Embryonic facial prominence (tissue), 1 donor: ENCODE measurements at regions not wholly inside any gene's neighbourhood (a gene's known extent, or its start where the extent isn't known, plus 50 kb on each side); places are given as distances from the start of the nearest gene placed in this dataset.

Experiments used
- DNase-seq: peaks from one replicate; pipeline ENCODE4 v3.0.0-alpha.2; 2016; ENCODE audit errors: extremely low spot score

DNA sequence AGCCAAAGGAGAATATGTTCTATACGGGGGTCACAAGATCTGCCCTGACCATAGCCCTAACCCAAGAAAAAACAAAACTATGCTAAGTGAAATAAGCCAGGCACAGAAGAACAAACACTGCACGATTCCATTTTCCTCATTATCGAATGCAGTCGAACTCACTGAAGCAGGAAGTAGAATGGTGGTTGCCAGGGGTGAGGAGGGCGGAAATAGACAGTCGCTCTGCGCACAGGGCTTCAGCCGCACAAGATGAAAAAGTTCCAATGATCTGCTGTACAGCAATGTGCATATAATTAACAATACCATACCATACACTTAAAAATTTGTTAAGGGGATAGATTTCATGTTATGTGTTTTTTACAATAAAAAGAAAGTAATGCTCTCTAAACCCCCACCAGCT is 257.7 kb downstream of the TXNL1 start:
- no peak for DNase-seq

DNA sequence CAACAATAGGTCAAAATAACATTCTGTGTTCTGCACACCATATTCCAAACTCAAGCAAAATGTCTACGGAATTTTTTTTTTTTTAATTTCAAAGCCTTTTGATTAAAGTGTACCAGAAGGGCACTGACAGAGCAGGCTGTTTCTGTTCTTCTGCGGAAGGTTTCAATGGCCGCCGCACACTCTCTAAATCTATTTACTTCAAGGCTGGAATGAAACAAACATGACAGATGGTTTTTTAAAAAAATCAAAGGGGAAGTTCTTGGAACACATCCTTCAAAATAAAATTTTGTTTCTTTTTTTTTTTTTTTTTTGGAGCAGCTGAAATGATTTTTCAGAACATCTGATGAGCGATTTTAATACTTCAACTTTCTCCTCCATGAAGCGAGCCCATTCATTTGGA is 259.1 kb downstream of the TXNL1 start:
- DNase-seq: no peak

DNA sequence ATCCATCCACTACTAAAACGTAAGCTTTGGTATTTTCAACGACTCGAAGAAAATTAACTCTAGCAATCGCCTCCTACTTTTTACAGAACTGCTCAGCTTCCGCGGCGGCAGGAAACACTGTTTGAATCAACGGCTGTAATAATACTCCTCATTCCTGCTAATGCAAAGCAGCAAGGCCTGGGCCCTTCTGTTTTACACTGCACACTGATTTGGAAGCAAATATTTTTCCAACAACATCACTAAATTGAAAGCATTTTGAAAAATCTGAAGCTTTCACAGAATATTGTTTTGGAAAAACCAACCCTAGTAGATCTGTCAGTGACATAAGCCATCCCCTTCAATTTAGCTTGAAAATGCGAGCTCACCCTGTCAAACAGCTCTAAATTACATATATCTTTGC is 261.2 kb downstream of the TXNL1 start:
- no peak for DNase-seq

DNA sequence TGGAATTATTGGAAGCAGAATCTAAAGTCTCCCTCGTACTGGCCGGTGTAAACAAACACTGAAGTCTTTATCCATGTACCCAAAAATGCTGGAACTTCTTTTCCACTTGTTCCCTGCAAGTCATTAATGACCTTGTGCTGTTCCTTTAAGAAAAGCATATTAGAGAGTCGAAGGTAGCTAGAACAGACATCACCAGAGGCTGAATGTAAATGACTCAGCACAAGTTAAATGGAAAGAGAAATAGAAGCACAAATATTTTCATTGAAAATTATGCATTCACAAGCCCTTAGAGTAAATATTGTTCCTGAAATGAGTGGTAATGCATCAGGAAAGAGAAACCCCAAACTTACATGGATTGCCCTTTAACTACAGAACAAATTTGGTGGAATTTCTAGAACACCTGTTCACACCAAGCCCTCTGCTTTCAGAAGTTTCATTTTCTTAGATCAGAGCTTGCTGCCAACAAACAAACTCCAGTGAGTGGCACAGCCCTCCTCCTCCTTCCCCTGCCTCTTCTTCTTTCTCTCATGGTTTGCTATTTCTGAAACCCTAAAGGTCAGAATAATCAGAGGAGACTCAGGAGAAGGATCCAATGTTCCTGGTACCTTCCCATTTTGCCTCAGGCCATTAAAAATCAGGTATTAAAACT is 264.3 kb downstream of the TXNL1 start:
- no peak for DNase-seq

DNA sequence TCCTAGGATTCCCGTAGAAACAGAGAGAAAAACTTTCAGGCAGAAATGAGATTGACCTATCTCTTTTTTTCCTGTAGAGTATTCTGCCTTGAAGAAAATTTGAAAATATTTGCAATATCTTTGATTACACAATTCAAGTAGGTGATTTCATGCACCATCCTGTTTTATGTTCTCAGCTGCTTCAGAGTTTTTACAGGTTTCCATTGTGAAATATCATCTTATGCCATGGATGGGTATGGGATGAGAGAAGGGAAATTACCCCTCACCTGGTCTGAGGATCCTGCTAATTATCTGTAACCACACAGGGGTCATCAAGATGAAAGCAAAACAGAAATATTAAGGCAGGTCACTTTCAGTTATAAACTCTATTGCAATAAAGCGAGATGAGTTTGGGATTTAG is 264.8 kb downstream of the TXNL1 start:
- no peak for DNase-seq

DNA sequence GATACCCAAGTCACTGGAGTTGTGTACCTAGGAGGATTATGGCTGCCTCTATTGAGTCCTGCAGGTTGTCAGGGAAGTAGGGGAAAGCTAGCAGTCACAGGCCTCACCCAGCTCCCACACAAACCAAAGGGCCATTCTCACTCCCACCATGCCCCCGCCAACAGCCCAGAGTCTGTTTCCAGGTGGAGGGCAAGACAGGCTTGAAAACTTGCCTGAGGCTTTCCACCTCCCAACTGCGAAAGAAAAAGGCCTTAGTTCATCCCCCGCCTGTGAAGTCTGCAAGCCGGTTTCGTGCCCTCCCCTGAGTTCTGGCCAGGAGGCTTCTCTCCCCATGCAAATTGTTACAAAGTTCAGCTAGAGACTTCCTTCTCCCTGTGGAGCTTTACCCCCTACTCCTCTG is 270.3 kb downstream of the TXNL1 start:
- DNase-seq: no peak

DNA sequence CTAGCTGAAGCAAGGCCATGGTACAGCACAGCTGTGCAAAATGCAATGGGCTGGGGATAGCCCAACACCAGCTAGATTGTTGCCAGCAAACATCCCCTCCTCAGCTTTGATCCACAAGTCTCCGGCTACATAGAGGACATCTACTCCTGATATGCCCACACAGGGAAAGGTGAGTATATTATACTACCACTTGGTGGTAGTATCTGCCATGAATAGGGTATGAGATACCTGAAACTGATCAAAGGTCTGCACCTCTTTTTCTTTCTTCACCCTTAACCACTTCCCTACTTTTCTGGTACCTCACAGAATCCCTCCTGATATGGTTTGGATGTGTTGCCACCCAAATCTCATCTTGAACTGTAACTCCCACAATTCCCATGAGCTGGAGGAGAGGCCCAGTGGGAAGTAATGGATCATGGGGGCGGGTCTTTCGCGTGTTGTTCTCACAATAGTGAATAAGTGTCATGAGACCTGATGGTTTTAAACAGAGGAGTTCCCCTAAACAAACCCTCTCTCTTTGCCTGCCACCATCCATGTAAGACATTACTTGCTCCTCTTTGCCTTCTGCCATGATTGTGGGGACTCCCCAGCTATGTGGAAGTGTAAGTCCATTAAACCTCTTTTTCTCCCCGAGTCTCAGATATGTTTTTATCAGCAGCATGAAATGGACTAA is 279.6 kb downstream of the TXNL1 start:
- no peak for DNase-seq

DNA sequence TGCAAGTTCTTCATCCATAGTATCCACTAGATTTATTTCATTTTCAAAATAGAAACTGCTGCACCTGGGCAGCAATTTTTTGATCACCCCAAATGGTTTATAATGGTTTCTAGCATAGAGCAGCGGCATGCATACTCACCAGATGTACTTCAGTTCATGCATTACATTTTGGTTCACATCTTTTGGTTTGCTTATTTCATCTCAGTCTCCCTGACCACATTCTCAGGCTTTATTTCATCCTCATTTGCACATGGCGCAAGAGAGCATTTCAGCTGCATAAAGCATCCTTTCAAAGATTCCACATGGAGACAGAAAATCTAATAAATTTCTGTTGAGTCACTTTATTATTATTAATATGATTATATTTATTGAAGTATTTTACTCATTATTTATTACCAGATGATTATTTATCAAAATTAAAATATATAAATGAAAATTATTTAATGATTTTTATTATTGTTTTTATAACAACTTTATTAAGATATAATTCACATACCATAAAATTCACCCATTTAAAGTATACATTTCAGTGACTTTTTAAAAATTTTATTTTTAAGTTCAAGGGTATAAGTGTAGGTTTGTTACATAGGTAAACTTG is 284.6 kb downstream of the TXNL1 start:
- DNase-seq: no peak

DNA sequence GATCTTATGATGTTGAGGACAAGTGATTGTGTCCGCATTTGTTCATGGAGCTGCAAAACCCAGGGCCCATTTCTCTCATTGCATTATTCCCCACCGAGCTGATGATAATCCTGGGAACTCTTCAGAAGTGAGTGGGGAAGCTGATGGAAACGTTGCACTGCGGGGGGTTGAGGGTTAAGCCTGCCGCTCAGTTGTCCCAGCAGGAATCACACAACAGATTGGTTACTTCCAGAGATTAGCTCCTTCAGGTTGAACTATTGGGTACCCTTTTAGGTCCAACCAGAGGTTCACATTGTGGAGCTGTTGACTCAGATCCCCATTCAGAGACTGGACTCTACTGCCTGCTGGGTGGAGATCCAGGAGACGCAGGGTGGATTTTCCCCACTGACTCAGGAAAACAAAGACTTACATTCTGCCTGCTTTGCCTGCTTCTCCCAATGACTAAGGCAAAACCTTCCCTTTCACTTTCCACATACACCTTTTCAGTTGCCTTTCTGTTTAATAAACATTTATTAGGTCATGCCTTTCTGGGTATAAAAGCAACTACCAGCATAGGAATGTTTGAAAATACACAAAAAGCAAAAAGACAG is 286.4 kb downstream of the TXNL1 start:
- no peak for DNase-seq

DNA sequence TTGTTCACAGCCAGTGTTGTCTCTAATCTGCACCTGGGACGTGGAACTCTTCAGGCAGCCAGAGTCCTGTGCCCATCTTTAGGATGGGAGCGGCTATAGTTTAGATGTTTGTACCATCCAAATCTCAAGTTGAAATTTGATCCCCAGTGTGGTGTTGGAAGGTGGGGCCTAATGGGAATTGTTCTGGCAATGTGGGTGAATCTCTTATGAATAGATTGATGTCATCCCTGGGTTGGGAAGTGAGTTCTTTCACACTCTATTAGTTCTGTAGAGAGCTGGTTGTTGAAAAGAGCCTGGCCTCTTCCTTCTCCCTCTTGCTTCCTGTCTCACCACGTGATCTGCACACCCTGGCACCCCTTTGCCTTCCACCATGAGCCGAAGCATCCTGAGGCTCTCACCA is 300.9 kb downstream of the TXNL1 start:
- no peak for DNase-seq

DNA sequence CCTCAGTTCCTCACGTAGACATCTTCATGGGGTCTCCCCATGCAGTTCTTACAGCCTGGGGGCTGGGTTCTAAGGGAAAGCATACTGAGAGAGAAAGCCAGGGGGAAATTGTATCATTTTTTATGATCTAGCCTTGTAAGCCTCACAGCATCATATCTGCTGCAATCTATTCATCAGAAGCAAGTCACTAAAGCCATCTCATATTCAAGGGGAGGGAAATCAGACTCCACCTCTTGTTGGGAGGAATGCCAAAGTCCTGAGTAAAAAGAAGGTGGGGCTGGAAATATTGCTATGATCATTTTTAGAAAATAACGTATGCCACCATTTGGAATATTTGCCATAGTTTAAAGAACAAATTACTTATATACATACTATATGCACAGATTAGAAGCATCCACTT is 304.6 kb downstream of the TXNL1 start:
- no peak for DNase-seq

DNA sequence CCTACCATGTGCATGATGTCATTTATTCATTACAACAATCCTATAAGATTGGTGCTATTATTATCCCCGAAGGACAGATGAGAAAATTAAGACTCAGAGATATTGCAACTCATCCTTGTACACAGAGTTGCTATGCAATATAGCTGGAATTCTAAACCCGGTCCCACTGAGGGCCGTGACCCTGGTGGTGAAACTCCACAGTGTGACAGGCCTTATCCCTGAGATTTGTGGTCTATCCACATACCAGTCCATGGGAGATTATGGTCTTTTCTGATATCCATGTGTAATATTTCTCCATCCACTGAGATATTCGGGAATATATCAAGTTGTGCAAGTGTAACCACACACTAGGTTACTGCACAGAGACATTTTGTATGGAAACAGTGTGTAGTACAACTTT is 305.2 kb downstream of the TXNL1 start:
- DNase-seq: no peak

DNA sequence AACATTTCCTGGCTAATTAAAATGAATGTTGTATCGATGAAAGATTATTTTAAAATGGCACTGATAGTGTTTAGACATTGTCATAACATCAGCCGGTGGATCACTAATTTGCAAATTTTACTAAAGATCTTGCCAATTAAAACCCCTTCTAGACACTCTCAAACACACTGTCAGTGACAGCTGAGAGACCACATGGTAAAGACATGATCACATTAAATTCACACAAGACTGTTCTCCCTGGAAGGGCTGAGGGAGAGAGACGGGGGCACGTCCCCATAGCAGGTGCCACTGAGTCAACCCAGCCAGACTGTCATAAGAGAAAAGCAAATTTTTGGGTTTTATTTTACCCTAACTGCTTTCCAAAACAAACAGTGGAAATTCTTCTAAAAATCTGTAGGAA is 306.0 kb downstream of the TXNL1 start:
- DNase-seq: no peak

DNA sequence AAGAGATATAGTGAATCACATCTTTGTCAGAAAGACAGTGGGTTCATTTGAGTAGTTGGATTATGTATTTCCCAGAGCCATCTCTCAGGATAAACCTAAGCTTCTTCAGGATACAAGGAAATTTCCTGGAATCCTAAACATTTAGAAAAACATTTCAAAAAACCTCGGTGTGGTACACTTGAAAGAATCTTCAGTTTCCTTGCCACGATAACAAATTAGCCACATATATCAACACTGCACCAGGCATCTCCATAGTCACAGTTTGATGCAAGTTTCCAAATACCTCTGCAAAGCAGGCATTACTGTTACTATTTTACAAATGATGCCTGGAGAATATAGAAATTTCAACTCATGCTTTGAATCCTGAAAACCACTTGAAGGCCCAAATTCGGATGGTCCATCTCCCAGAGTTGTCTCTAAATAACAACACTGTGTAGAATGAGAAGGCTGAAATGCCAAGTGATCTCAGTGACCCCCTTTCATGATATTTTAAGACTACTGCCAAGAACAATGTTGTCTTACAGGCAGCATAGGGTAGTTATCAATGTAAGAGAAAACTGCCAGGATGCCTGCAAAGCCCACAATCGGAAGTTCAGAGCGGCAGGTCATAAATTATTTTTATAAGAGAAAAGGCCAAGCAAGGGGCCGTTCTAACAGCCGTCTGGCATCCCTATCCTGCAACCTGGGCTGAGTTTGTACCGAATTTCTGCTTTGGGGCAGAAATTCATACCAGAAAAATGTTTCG is 307.9 kb downstream of the TXNL1 start:
- DNase-seq: no peak

DNA sequence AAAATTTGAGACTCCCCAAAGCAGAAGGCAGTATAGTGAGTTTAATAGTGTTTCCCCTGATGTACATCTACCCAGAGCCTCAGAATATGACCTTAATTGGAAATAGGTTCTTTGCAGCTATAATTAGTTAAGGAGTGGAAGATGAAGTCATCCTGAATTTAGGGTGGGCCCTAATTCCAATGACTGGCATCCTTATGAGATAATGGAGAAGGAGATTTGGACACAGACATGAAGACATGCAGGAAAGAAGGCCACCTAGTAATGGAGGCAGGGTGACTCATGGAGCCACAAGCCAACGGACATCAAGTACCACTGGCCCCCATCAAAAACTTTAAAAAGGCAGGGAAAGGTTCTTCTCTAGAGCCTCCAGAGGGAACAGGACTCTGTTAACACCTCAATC is 308.9 kb downstream of the TXNL1 start:
- DNase-seq: no peak

DNA sequence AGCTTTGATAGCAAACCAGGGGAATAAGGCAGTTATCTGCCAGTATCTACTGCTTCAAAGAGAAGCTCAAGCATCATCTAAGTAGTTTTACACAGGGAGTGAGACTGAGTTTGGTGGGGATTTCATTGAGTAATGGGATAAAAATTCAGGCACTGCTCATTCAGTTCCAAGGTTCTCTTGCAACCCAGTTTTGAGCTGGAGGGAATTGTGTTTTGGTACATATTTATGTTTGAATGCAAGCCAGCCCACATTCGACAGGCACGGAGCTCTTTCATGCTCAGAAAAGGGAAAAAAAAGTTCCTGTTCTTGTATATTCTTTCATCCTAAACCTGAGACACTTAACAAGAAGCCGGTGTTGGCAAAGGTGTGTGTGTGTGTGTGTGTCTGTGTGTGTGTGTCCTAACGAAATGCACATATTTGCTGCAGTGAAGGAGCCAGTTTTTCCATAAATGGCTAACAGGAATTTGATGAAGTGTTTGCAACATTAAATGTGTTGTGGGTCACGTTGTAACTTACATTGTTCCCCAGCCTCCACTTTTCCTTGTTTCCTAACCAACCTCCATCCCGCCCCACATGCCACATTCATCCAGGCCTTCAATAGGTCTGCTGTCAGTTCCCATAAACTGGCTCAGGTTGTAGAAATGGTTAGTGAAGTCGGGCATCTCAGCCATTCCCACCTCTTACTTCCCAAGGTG is 311.1 kb downstream of the TXNL1 start:
- DNase-seq: peak; percentile 50

DNA sequence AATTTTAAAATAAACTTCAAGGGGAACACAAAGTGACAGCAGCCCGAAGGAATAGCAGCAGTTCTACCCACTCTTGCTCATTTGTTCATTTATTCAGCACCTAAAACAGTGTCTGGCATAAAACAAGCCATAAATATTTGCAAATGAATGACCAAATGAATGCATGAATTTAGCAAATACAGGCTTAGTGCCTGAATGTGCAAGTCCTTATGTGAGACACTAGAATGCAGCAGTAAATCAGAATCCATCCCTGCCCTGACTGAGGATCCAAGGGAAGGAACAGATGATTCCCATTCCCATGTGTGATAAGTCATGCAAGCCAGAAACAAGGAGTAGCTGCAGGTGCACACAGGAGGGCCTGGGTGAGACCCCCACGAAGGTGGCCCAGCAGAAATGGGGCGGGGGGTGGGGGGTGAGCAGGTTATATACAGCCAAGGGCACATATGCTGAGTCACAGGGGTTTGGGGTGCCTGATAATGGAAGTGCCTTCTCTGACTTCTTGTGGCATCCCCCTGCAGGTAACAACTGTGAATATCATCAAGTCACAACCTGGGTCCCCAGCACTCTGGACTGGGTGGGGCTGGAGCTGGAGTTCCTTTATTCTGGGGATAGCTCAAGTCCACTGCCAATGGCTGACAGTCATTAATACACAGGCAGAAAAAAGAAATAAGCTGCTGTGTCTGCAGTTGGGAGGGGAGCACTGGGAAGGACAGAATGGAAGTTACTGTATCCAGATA is 311.9 kb downstream of the TXNL1 start:
- DNase-seq: no peak

DNA sequence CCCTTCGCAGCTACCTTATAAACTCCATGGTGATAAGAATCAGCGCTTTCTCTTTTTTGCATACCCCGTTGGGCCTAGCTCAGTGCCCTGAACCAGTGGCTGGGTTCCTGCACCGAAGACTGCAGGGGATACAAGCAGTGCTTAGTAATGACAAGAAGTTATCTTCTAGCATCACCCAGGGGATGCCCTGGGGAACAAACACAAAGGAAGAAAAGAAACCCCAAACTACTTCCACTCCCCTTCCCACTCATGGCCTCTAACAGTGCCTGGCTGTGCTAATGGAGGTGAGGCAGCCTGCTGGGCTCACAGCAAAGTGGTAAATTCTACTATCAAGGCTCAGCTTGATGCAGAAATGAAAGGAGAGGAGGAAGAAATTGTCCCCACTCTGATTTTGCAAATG is 314.7 kb downstream of the TXNL1 start:
- DNase-seq: no peak

DNA sequence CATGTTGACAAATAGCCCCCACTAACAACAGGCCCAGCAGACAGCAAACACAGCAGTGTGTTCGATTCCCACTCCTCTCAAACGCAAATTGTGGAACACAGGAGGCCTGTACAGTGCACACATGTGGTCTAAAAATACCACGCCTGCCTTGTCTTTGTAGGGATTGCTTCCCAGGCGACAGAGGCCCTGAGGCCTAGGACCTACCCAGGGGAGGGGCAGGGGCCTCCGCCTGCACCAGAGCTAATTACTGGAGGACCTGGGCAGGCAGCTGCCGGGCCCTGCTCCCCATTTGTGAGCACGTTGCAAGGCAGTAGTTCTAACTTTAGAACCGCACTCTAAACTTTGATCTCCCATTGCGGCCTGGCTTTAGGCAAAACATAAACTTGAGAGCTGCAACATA is 316.0 kb downstream of the TXNL1 start:
- DNase-seq: no peak

DNA sequence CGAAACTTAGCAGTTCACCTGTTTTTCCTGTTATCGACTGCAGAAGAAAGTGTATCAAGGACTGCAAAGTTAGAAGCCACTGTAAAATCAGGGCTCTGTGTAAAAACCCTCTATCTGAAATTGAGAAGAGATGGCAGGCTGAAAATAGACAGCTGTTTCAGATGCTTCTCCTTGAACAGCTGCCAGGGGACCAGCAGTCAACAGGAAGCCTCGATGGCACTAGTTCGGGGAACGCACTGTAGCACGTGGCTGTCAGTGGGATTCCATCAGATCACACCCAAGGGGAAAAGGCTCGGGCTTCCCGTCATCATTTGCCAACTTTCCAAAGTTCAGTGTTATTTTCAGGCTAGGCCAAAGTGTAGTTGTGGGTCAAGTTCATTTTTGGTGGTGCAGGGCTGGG is 316.9 kb downstream of the TXNL1 start:
- DNase-seq: no peak

DNA sequence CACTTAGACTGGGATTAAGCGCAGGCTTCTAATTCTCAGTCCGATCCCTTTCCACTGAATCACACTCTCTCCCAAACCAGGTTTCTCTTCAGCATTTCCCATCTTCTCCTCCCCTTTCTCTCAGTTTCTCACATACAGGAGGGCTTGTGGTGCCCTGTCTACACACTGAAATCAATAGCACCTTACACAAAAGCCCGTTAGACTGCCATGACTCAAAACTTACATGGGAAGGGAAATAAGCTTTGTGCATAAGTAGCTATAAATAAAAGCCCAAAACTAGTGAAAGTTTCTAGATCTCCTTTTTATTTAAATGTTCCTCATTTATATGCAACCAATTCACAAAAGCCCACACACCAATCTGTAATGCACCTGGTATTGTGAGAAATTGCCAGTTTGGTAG is 318.4 kb downstream of the TXNL1 start:
- no peak for DNase-seq
